Sigmoid colon (tissue), 6 donors: ENCODE measurements at regions not wholly inside any gene's neighbourhood (a gene's known extent, or its start where the extent isn't known, plus 50 kb on each side); places are given as distances from the start of the nearest gene placed in this dataset.
A peak's percentile ranks its signal among the peaks of the same experiment; 100 is the strongest.

Experiments
- DNase-seq: peaks from one replicate; pipeline ENCODE4 v3.0.0-alpha.2; 2019
- H3K27ac ChIP-seq, 4 donors: fragments of 200-600 bp; sonication (generic); one replicate each; pipeline ENCODE4 v1.5.1; 2016 to 2019; ENCODE audit warnings: mild to moderate bottlenecking in 1 of 4
- H3K27me3 ChIP-seq, 3 donors: fragments of 200-600 bp; sonication (generic); one replicate each; pipeline ENCODE4 v1.5.1; 2019; ENCODE audit warnings: mild to moderate bottlenecking in 1 of 3
- H3K36me3 ChIP-seq, 4 donors: fragments of 200-600 bp; sonication (generic); one replicate each; pipeline ENCODE4 v1.5.1; 2016 to 2019
- H3K4me1 ChIP-seq, 4 donors: fragments of 200-600 bp; sonication (generic); one replicate each; pipeline ENCODE4 v1.5.1; 2017 to 2019
- H3K4me3 ChIP-seq, 4 donors: fragments of 200-600 bp; sonication (generic); one replicate each; pipeline ENCODE4 v1.5.1; 2017 to 2019; ENCODE audit warnings: mild to moderate bottlenecking in 2 of 4, moderate library complexity in 1 of 4
- H3K9me3 ChIP-seq, 4 donors: fragments of 200-600 bp in 3 of 4; sonication (generic) in 3 of 4; one replicate each; pipeline versions ENCODE4 v1.5.1 to v1.6.1; 2013 to 2019
- CTCF ChIP-seq, 4 experiments: fragments of 450-650 bp in 3 of 4; fragments of 200-600 bp in 1 of 4; IDR thresholded peaks; one replicate each; pipeline ENCODE4 v1.5.1; 2016 to 2019; ENCODE audit warnings: antibody characterized with exemption in 4 of 4, mild to moderate bottlenecking in 3 of 4, moderate library complexity in 2 of 4
- EP300 ChIP-seq, 4 donors: sonication (generic); formaldehyde crosslinking; IDR thresholded peaks; one replicate each; pipeline ENCODE4 v1.6.1; 2017; ENCODE audit warnings: antibody characterized with exemption in 4 of 4
- POLR2A ChIP-seq, 2 donors: fragments of 450-650 bp; IDR thresholded peaks; one replicate each; pipeline ENCODE4 v1.6.1; 2016; ENCODE audit warnings: antibody characterized with exemption in 2 of 2, mild to moderate bottlenecking in 2 of 2, moderate library complexity in 2 of 2
- POLR2AphosphoS5 ChIP-seq, 4 donors: sonication (generic); formaldehyde crosslinking; IDR thresholded peaks; one replicate each; pipeline ENCODE4 v1.6.1; 2017; ENCODE audit warnings: antibody characterized with exemption in 4 of 4
- WGBS, 2 donors: extraction: QIAGEN DNeasy Blood & Tissue Kit; methylation state at CpG; one replicate each; pipeline ENCODE4 v1.1.7; 2013; 5-methylcytosine and 5-hydroxymethylcytosine counted together
- intact Hi-C: fragments of 100-400 bp; cut with DNase I; formaldehyde crosslinking; loops from one replicate; pipeline ENCODE4 v1.15.1; 2023
- donor health status: healthy with polysubstance abuse.
- donor health status: healthy.

GRCh38 chr10:121152935-121153334 is 301.8 kb downstream of the WDR11 start:
- Histone ChIP-seq H3K4me1 (peaks cover 0 to 21% (median 4%) of the 10 kb centered on the region in 4 donors), H3K9me3 (no peaks in the 10 kb centered on the region), H3K27ac (no peak overlapping the region), H3K27me3 (no peaks in the 10 kb centered on the region), H3K4me3 (no peak overlapping the region), H3K36me3 (no peaks in the 10 kb centered on the region)
- 98 to 99% methylated on average over 1 of the region's 1 CpG for whole genome bisulfite sequencing, 2 donors
- no peak for TF ChIP-seq POLR2A (IDR thresholded peaks at IDR 0.05)
- DNase-seq = no peak
- intact Hi-C loops = no loop called here

GRCh38 chr10:121154310-121154709 is 303.1 kb downstream of the WDR11 start:
- peak overlapping the region in 1 of 4 donors; percentile 44 for H3K27ac ChIP-seq
- peaks cover 0 to 21% (median 4%) of the 10 kb centered on the region in 4 donors for H3K4me1 ChIP-seq
- no peaks in the 10 kb centered on the region for H3K9me3 ChIP-seq
- no peak overlapping the region for H3K4me3 ChIP-seq
- H3K27me3 ChIP-seq = no peaks in the 10 kb centered on the region
- no peak for TF ChIP-seq POLR2AphosphoS5 (IDR thresholded peaks at IDR 0.05)
- no peak for TF ChIP-seq EP300 (IDR thresholded peaks at IDR 0.05)
- TF ChIP-seq CTCF (IDR thresholded peaks at IDR 0.05) = no peak
- TF ChIP-seq POLR2A (IDR thresholded peaks at IDR 0.05) = no peak
- no peaks in the 10 kb centered on the region for H3K36me3 ChIP-seq
- no peak for DNase-seq
- intact Hi-C loops = no loop called here
- 66 to 86% methylated on average over 2 of the region's 2 CpGs for WGBS, 2 donors

- no peaks in the 10 kb centered on the region for H3K36me3 ChIP-seq
- 9 to 50% methylated on average over 5 of the region's 5 CpGs for WGBS, 2 donors
- no peaks in the 10 kb centered on the region for H3K27me3 ChIP-seq
- H3K4me1 ChIP-seq = peaks cover 0 to 21% (median 4%) of the 10 kb centered on the region in 4 donors
- intact Hi-C loops = no loop called here
- DNase-seq = no peak
- H3K4me3 ChIP-seq = no peak overlapping the region
- TF ChIP-seq EP300 (IDR thresholded peaks at IDR 0.05) (no peak), CTCF (IDR thresholded peaks at IDR 0.05) (no peak), POLR2A (IDR thresholded peaks at IDR 0.05) (no peak), POLR2AphosphoS5 (IDR thresholded peaks at IDR 0.05) (no peak)
- peak overlapping the region in 1 of 4 donors; percentile 44 for H3K27ac ChIP-seq
- no peaks in the 10 kb centered on the region for H3K9me3 ChIP-seq
These were observed 303.7 kb downstream of the WDR11 start for GRCh38 chr10:121154846-121155245.

GRCh38 chr10:121155742-121156474 is 304.7 kb downstream of the WDR11 start:
- no peaks in the 10 kb centered on the region for H3K27me3 ChIP-seq
- peak overlapping the region in 1 of 4 donors; percentile 44 for H3K27ac ChIP-seq
- TF ChIP-seq POLR2A (IDR thresholded peaks at IDR 0.05) (no peak), CTCF (IDR thresholded peaks at IDR 0.05) (no peak), EP300 (IDR thresholded peaks at IDR 0.05) (no peak), POLR2AphosphoS5 (IDR thresholded peaks at IDR 0.05) (no peak)
- H3K4me1 ChIP-seq = peaks cover 0 to 21% (median 4%) of the 10 kb centered on the region in 4 donors
- H3K4me3 ChIP-seq = no peak overlapping the region
- no peak for DNase-seq
- intact Hi-C loops = no loop called here
- WGBS, 2 donors = 12 to 51% methylated on average over 5 of the region's 5 CpGs
- no peaks in the 10 kb centered on the region for H3K36me3 ChIP-seq
- H3K9me3 ChIP-seq = no peaks in the 10 kb centered on the region

GRCh38 chr10:121157998-121158397 is 306.8 kb downstream of the WDR11 start:
- DNase-seq = no peak
- WGBS, 2 donors = 7 to 36% methylated on average over 5 of the region's 6 CpGs
- H3K27ac ChIP-seq = no peak overlapping the region
- intact Hi-C loops = no loop called here
- H3K36me3 ChIP-seq = no peaks in the 10 kb centered on the region
- no peak for TF ChIP-seq POLR2A (IDR thresholded peaks at IDR 0.05)
- no peak for TF ChIP-seq CTCF (IDR thresholded peaks at IDR 0.05)
- TF ChIP-seq POLR2AphosphoS5 (IDR thresholded peaks at IDR 0.05) = no peak
- TF ChIP-seq EP300 (IDR thresholded peaks at IDR 0.05) = no peak
- H3K27me3 ChIP-seq = no peaks in the 10 kb centered on the region
- H3K4me3 ChIP-seq = no peak overlapping the region
- H3K4me1 ChIP-seq = peaks cover 0 to 21% (median 4%) of the 10 kb centered on the region in 4 donors
- no peaks in the 10 kb centered on the region for H3K9me3 ChIP-seq
